ENCODE measurements at regions not wholly inside any gene's neighbourhood (a gene's known extent, or its start where the extent isn't known, plus 50 kb on each side); places are given as distances from the start of the nearest gene placed in this dataset.

- DNase-seq (ENCODE audit: low read depth in 2 of 2), result no peak
These were observed 283.1 kb downstream of the FLRT2 start for GRCh38 chr14:85813040-85813439.

- DNase-seq (ENCODE audit: low read depth in 2 of 2), result no peak
These were observed 281.4 kb downstream of the FLRT2 start for GRCh38 chr14:85811340-85811739.

- no peak for DNase-seq (ENCODE audit: low read depth in 2 of 2)
These were observed 269.7 kb downstream of the FLRT2 start for GRCh38 chr14:85799668-85800067.

GRCh38 chr14:85798856-85799255 lies 268.9 kb downstream of the FLRT2 start:
- DNase-seq (ENCODE audit: low read depth in 2 of 2), result no peak

- no peak for DNase-seq (ENCODE audit: low read depth in 2 of 2)
These were observed 263.6 kb downstream of the FLRT2 start for GRCh38 chr14:85793533-85793932.

GRCh38 chr14:85789506-85789905 lies 259.6 kb downstream of the FLRT2 start:
- no peak for DNase-seq (ENCODE audit: low read depth in 2 of 2)

- no peak for DNase-seq (ENCODE audit: low read depth in 2 of 2)
These were observed 258.7 kb downstream of the FLRT2 start for GRCh38 chr14:85788470-85789233.

- DNase-seq (ENCODE audit: low read depth in 2 of 2), result no peak
These were observed 236.4 kb downstream of the FLRT2 start for GRCh38 chr14:85766295-85766694.

GRCh38 chr14:85764822-85765221 lies 234.9 kb downstream of the FLRT2 start:
- no peak for DNase-seq (ENCODE audit: low read depth in 2 of 2)

GRCh38 chr14:85762526-85762925 lies 232.6 kb downstream of the FLRT2 start:
- no peak for DNase-seq (ENCODE audit: low read depth in 2 of 2)

GRCh38 chr14:85752175-85752574 lies 222.2 kb downstream of the FLRT2 start:
- no peak for DNase-seq (ENCODE audit: low read depth in 2 of 2)

GRCh38 chr14:85744573-85744972 lies 214.6 kb downstream of the FLRT2 start:
- DNase-seq (ENCODE audit: low read depth in 2 of 2), result no peak

GRCh38 chr14:85732031-85732430 lies 202.1 kb downstream of the FLRT2 start:
- no peak for DNase-seq (ENCODE audit: low read depth in 2 of 2)

- DNase-seq (ENCODE audit: low read depth in 2 of 2), result no peak
These were observed 201.2 kb downstream of the FLRT2 start for GRCh38 chr14:85731186-85731585.

GRCh38 chr14:85728476-85729065 lies 198.6 kb downstream of the FLRT2 start:
- DNase-seq (ENCODE audit: low read depth in 2 of 2), result no peak

- DNase-seq (ENCODE audit: low read depth in 2 of 2), result no peak
These were observed 184.1 kb downstream of the FLRT2 start for GRCh38 chr14:85714069-85714468.

GRCh38 chr14:85711620-85712019 lies 181.7 kb downstream of the FLRT2 start:
- DNase-seq (ENCODE audit: low read depth in 2 of 2), result no peak

All from stimulated activated CD8-positive, alpha-beta memory T cell treated with anti-CD3 and anti-CD28 coated beads, Interleukin-7, amount 100 ng/mL, for 1 hour (primary cell).